NT2/D1 (cell line): ENCODE measurements at regions not wholly inside any gene's neighbourhood (a gene's known extent, or its start where the extent isn't known, plus 50 kb on each side); places are given as distances from the start of the nearest gene placed in this dataset.

Experiments used
- DNase-seq: peaks from one replicate; pipeline ENCODE4 v3.0.0-alpha.2; 2011; ENCODE audit warnings: low read depth, low spot score
- H3K27me3 ChIP-seq: 2 replicates; pipeline ENCODE4 v1.6.0; 2011; ENCODE audit warnings: mild to moderate bottlenecking; ENCODE audit not compliant: insufficient read length, insufficient read depth
- H3K36me3 ChIP-seq: 2 replicates; pipeline ENCODE4 v1.6.1; 2011; ENCODE audit warnings: mild to moderate bottlenecking, low read length, mixed read lengths; ENCODE audit not compliant: insufficient read depth, insufficient read length
- H3K4me1 ChIP-seq: 2 replicates; pipeline ENCODE4 v1.5.1; 2011; ENCODE audit not compliant: insufficient read depth, insufficient read length
- H3K4me3 ChIP-seq: 2 replicates; pipeline ENCODE4 v1.5.1; 2011; ENCODE audit warnings: low read depth; ENCODE audit not compliant: insufficient read length
- H3K9ac ChIP-seq: 2 replicates; pipeline ENCODE4 v1.6.0; 2011; ENCODE audit warnings: low read depth; ENCODE audit not compliant: insufficient read length
- H3K9me3 ChIP-seq: 2 replicates; pipeline ENCODE4 v1.5.1; 2011; ENCODE audit warnings: mild to moderate bottlenecking, low read length; ENCODE audit not compliant: insufficient read depth
- SUZ12 ChIP-seq: IDR thresholded peaks from 2 replicates; pipeline ENCODE4 v1.6.1; 2011; ENCODE audit not compliant: insufficient read length, insufficient read depth; ENCODE audit errors: extremely low read depth
- YY1 ChIP-seq: IDR thresholded peaks from 2 replicates; pipeline ENCODE4 v1.6.1; 2011; ENCODE audit not compliant: insufficient read length, insufficient read depth
- ZNF274 ChIP-seq: IDR thresholded peaks from 2 replicates; pipeline ENCODE4 v1.6.1; 2011; ENCODE audit warnings: mild to moderate bottlenecking, low read depth, low read length

DNA sequence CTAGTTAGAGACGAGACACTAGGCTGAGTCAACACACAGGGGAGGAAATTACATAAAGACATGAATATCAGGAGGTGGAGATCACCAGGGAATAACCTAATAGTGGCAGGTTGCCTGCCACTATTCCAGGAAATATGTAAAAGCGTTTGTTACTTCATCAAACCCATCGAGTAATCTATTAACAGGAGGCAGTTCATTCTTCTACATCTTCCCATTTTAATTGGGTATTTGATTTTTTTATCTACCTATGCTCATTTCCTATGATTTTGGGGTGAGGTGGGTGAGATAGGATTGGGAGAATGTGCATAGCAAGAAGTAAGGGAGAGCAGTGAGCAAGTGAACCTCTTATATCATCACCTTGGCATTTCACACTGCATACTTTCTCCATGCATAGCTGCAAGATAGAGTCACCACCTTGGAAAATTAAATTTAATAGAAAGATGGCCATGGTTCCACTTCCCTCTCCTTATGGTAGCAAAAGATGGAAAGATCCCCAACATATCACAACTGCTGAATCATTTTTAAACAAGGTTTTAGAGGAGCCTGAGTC, 312.2 kb downstream of the TMEM114 start:
- Histone ChIP-seq H3K9me3 (0 out of 2 replicates have a peak, but pooled peaks cover 8% of the 10 kb centered on the region), H3K4me3 (no peak overlapping the region), H3K27me3 (no peaks in the 10 kb centered on the region), H3K36me3 (no peaks in the 10 kb centered on the region), H3K9ac (no peak overlapping the region), H3K4me1 (no peaks in the 10 kb centered on the region)
- TF ChIP-seq SUZ12 = no peak
- peak; percentile 27 for DNase-seq

DNA sequence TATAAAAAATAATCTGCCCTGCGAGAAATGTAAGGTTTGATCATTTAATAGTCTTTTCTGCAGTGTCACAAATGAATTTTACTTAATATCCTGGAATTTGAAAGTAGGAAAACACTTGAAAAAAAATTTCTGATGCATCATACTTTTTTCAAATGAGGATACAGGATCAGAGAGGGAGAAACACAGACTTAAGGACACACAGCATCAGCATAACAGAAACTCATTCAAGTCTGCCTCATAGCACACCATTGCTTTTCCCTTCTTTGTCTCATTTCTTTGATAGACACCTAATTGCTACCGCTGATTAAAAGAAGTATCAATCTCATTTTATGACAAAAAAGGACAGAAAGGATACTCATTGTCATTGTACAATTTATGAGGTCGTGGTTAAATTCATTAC, 319.0 kb downstream of the TMEM114 start:
- no peak overlapping the region for H3K9ac ChIP-seq
- no peaks in the 10 kb centered on the region for H3K4me1 ChIP-seq
- no peaks in the 10 kb centered on the region for H3K36me3 ChIP-seq
- H3K27me3 ChIP-seq = no peaks in the 10 kb centered on the region
- H3K9me3 ChIP-seq = peaks cover 7% of the 10 kb centered on the region; the same call in 1 of the 2 replicates
- H3K4me3 ChIP-seq = no peak overlapping the region
- no peak for DNase-seq
- TF ChIP-seq ZNF274 (no peak), SUZ12 (no peak), YY1 (no peak)

DNA sequence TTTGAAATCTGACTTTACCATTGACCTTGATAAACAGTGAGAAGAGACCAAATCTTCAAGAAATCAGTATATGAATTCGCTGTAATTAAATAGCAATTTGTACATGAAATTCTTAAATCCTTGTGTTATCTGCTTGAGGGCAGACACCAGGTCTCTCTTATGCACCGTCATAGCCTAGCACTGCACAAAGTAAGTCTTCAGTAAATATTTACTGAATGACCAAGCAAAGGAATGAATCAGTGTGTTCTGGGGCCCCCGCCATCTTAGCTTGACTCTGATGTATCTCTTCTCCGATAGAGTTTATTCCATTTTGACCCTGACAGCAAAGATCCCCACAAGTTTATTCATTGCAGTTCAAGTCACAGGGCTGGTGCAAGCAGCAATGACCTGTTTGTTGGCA, 328.0 kb downstream of the TMEM114 start:
- no peak for DNase-seq
- H3K9me3 ChIP-seq = no peaks in the 10 kb centered on the region
- no peaks in the 10 kb centered on the region for H3K27me3 ChIP-seq
- H3K9ac ChIP-seq = no peak overlapping the region
- H3K4me1 ChIP-seq = peaks cover 3% of the 10 kb centered on the region
- H3K4me3 ChIP-seq = no peak overlapping the region
- H3K36me3 ChIP-seq = no peaks in the 10 kb centered on the region
- TF ChIP-seq YY1 (no peak), ZNF274 (no peak), SUZ12 (no peak)

- Histone ChIP-seq H3K4me3 (no peak overlapping the region), H3K9ac (no peak overlapping the region), H3K27me3 (no peaks in the 10 kb centered on the region), H3K4me1 (peaks cover 3% of the 10 kb centered on the region), H3K36me3 (no peaks in the 10 kb centered on the region), H3K9me3 (no peaks in the 10 kb centered on the region)
- no peak for TF ChIP-seq SUZ12
- TF ChIP-seq YY1 = no peak
- TF ChIP-seq ZNF274 = no peak
- DNase-seq = no peak
Observed at GRCh38 chr16:8260140-8260539, 330.2 kb downstream of the TMEM114 start.

DNA sequence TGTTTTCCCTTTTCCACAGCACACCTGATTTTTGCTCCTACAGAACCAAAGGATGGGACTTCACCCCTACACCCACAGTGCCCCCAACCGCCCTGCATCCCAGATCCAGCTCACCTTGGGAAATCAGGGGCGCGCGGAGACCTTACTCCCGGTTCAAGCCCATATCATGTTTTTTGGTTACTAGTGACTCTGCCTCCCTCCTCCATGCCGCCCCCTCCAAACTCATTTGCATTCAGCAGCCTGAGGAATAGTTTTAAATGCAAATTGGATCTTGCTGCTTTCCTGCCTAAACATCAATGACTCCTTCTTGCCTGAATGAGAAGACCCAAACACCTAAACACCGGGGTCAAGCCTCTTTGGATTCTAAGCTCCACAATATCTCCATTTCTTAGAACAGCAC, 331.8 kb downstream of the TMEM114 start:
- Histone ChIP-seq H3K27me3 (no peaks in the 10 kb centered on the region), H3K9ac (no peak overlapping the region), H3K36me3 (no peaks in the 10 kb centered on the region), H3K4me1 (peaks cover 3% of the 10 kb centered on the region), H3K9me3 (no peaks in the 10 kb centered on the region), H3K4me3 (no peak overlapping the region)
- TF ChIP-seq YY1 = no peak
- TF ChIP-seq ZNF274 = no peak
- TF ChIP-seq SUZ12 = no peak
- peak; percentile 47 for DNase-seq

DNA sequence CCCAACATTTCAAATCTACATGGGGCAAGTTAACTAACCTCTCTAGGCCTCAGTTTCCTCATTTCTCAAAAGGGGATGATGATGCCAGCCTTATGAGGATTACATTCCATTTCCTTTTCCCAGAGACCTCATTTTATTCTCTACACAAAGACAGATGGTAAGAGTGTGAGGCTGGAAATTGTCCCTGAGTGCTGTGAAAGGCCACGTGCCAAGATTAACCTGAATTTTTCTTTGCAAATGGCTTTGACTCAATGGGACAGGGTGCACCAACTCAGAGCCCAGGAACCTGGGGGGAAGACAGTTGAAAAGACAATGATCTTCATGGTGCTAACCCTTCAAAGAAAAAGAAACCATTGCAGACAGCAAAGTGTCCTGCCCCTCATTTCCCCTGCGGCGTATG, 332.8 kb downstream of the TMEM114 start:
- no peak overlapping the region for H3K9ac ChIP-seq
- TF ChIP-seq ZNF274 (no peak), YY1 (no peak), SUZ12 (no peak)
- H3K9me3 ChIP-seq = no peaks in the 10 kb centered on the region
- H3K4me3 ChIP-seq = no peak overlapping the region
- H3K36me3 ChIP-seq = no peaks in the 10 kb centered on the region
- no peak for DNase-seq
- no peaks in the 10 kb centered on the region for H3K27me3 ChIP-seq
- peaks cover 3% of the 10 kb centered on the region for H3K4me1 ChIP-seq

DNA sequence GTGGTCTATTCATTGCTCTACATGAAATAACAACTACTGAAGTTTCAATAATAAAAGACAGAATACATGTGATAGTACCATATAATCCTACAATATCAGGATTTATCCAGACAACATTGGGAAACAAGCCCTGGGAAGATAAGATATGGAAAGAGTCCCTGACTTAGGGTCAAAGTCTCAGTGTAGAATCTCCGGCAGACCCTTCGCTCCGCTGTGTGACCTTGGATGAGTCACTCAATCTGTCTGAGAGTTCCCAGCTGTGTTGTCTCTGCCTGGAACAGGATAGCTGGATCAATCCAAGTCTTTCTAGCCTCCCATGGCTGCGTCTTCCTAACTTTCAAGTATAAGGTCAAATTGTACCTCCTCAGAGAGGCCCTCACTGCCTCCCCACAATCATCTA, 335.9 kb downstream of the TMEM114 start:
- Histone ChIP-seq H3K4me1 (peaks cover 3% of the 10 kb centered on the region), H3K9me3 (peaks cover 7% of the 10 kb centered on the region; the same call in 1 of the 2 replicates), H3K4me3 (no peak overlapping the region), H3K36me3 (no peaks in the 10 kb centered on the region), H3K9ac (no peak overlapping the region), H3K27me3 (no peaks in the 10 kb centered on the region)
- TF ChIP-seq YY1 (no peak), ZNF274 (no peak), SUZ12 (no peak)
- no peak for DNase-seq
